NCI-H226 (cell line): ENCODE measurements at regions not wholly inside any gene's neighbourhood (a gene's known extent, or its start where the extent isn't known, plus 50 kb on each side); places are given as distances from the start of the nearest gene placed in this dataset.
A peak's percentile ranks its signal among the peaks of the same experiment; 100 is the strongest.

ENCODE experiments used
- DNase-seq: peaks from one replicate; pipeline ENCODE4 v3.0.0-alpha.2; 2015

GRCh38 chr18:48488388-48488850 lies 50.4 kb upstream of the CTIF start:
- peak; percentile 94 for DNase-seq

GRCh38 chr18:48486754-48487153 lies 52.1 kb upstream of the CTIF start:
- DNase-seq = peak; percentile 56

GRCh38 chr18:48485828-48486405 lies 52.9 kb upstream of the CTIF start:
- DNase-seq = no peak

- DNase-seq = no peak
Observed at GRCh38 chr18:48481092-48481491, 57.7 kb upstream of the CTIF start.

- no peak for DNase-seq
Observed at GRCh38 chr18:48479531-48479930, 59.3 kb upstream of the CTIF start.

- no peak for DNase-seq
Observed at GRCh38 chr18:48477348-48477747, 61.5 kb upstream of the CTIF start.

GRCh38 chr18:48476550-48476917 lies 62.3 kb upstream of the CTIF start:
- DNase-seq = no peak

GRCh38 chr18:48475635-48476549 lies 62.9 kb upstream of the CTIF start:
- DNase-seq = peak; percentile 34

- no peak for DNase-seq
Observed at GRCh38 chr18:48473816-48474215, 64.6 kb upstream of the ZBTB7C start.

GRCh38 chr18:48472610-48473009 lies 63.4 kb upstream of the ZBTB7C start:
- peak; percentile 26 for DNase-seq

- peak; percentile 29 for DNase-seq
Observed at GRCh38 chr18:48470484-48471180, 61.4 kb upstream of the ZBTB7C start.

GRCh38 chr18:48468151-48468550 lies 59.0 kb upstream of the ZBTB7C start:
- no peak for DNase-seq

GRCh38 chr18:48467231-48467630 lies 58.0 kb upstream of the ZBTB7C start:
- DNase-seq = no peak

- no peak for DNase-seq
Observed at GRCh38 chr18:48462510-48462909, 53.3 kb upstream of the ZBTB7C start.

GRCh38 chr18:48460929-48461583 lies 51.9 kb upstream of the ZBTB7C start:
- no peak for DNase-seq

- no peak for DNase-seq
Observed at GRCh38 chr18:48459465-48459864, 50.3 kb upstream of the ZBTB7C start.

- DNase-seq = no peak
Observed at GRCh38 chr18:48459016-48459415, 49.8 kb upstream of the ZBTB7C start.
